ENCODE measurements at regions not wholly inside any gene's neighbourhood (a gene's known extent, or its start where the extent isn't known, plus 50 kb on each side); places are given as distances from the start of the nearest gene placed in this dataset.

GRCh38 chr2:15832849-15833680 is 107.3 kb upstream of the MYCN start:
- no peak for DNase-seq (ENCODE audit: low read depth in 3 of 3, low spot score in 2 of 3)

- no peak for DNase-seq (ENCODE audit: low read depth in 3 of 3, low spot score in 2 of 3)
Measured at GRCh38 chr2:15833731-15834130, 106.6 kb upstream of the MYCN start.

GRCh38 chr2:15834381-15835031 is 105.8 kb upstream of the MYCN start:
- no peak for DNase-seq (ENCODE audit: low read depth in 3 of 3, low spot score in 2 of 3)

GRCh38 chr2:15835991-15836688 is 104.2 kb upstream of the MYCN start:
- DNase-seq (ENCODE audit: low read depth in 3 of 3, low spot score in 2 of 3), result no peak

GRCh38 chr2:15836689-15837610 is 103.4 kb upstream of the MYCN start:
- DNase-seq (ENCODE audit: low read depth in 3 of 3, low spot score in 2 of 3), result no peak

GRCh38 chr2:15838481-15839090 is 101.8 kb upstream of the MYCN start:
- DNase-seq (ENCODE audit: low read depth in 3 of 3, low spot score in 2 of 3), result no peak

GRCh38 chr2:15839426-15840124 is 100.8 kb upstream of the MYCN start:
- DNase-seq (ENCODE audit: low read depth in 3 of 3, low spot score in 2 of 3), result no peak

GRCh38 chr2:15840148-15840547 is 100.2 kb upstream of the MYCN start:
- no peak for DNase-seq (ENCODE audit: low read depth in 3 of 3, low spot score in 2 of 3)

GRCh38 chr2:15840969-15841368 is 99.4 kb upstream of the MYCN start:
- DNase-seq (ENCODE audit: low read depth in 3 of 3, low spot score in 2 of 3), result no peak

GRCh38 chr2:15841776-15842560 is 98.4 kb upstream of the MYCN start:
- DNase-seq (ENCODE audit: low read depth in 3 of 3, low spot score in 2 of 3), result no peak

- no peak for DNase-seq (ENCODE audit: low read depth in 3 of 3, low spot score in 2 of 3)
Measured at GRCh38 chr2:15842758-15843666, 97.3 kb upstream of the MYCN start.

- no peak for DNase-seq (ENCODE audit: low read depth in 3 of 3, low spot score in 2 of 3)
Measured at GRCh38 chr2:15844211-15844801, 96.0 kb upstream of the MYCN start.

GRCh38 chr2:15845294-15845693 is 95.1 kb upstream of the MYCN start:
- DNase-seq (ENCODE audit: low read depth in 3 of 3, low spot score in 2 of 3), result no peak

GRCh38 chr2:15845737-15846405 is 94.5 kb upstream of the MYCN start:
- no peak for DNase-seq (ENCODE audit: low read depth in 3 of 3, low spot score in 2 of 3)

- no peak for DNase-seq (ENCODE audit: low read depth in 3 of 3, low spot score in 2 of 3)
Measured at GRCh38 chr2:15846626-15847025, 93.7 kb upstream of the MYCN start.

GRCh38 chr2:15850534-15850933 is 89.8 kb upstream of the MYCN start:
- DNase-seq (ENCODE audit: low read depth in 3 of 3, low spot score in 2 of 3), result no peak

Data from right renal cortex interstitium (tissue), 3 donors.